ENCODE measurements at regions not wholly inside any gene's neighbourhood (a gene's known extent, or its start where the extent isn't known, plus 50 kb on each side); places are given as distances from the start of the nearest gene placed in this dataset.

- Histone ChIP-seq H3K9me3 (no peaks in the 10 kb centered on the region), H3K4me1 (no peaks in the 10 kb centered on the region), H3K36me3 (no peaks in the 10 kb centered on the region), H3K27ac (no peak overlapping the region), H3K4me3 (no peak overlapping the region), H3K27me3 (no peaks in the 10 kb centered on the region)
- no peak for DNase-seq (ENCODE audit: low spot score in 2 of 2)
- peak in 2 of 3 experiments; percentile 38 to 39 for TF ChIP-seq CTCF (IDR thresholded peaks at IDR 0.05)
- intact Hi-C loops (cut with DNase I): loop anchor here (1.0 kb wide), 1 partner anchor 164 kb away; no protein-coding TSS in a partner anchor
Measured at GRCh38 chr11:112453601-112454577, 193.2 kb upstream of the PLET1 start.

- no peak for TF ChIP-seq CTCF (IDR thresholded peaks at IDR 0.05)
- Histone ChIP-seq H3K4me3 (no peak overlapping the region), H3K27me3 (no peaks in the 10 kb centered on the region), H3K27ac (no peak overlapping the region), H3K36me3 (no peaks in the 10 kb centered on the region), H3K9me3 (no peaks in the 10 kb centered on the region), H3K4me1 (no peaks in the 10 kb centered on the region)
- intact Hi-C loops (cut with DNase I): loop anchor here (1.0 kb wide), 1 partner anchor 165 kb away; no protein-coding TSS in a partner anchor
- DNase-seq (ENCODE audit: low spot score in 2 of 2): no peak
Measured at GRCh38 chr11:112454841-112455240, 194.2 kb upstream of the PLET1 start.

GRCh38 chr11:112455791-112456190, 195.1 kb upstream of the PLET1 start:
- intact Hi-C loops (cut with DNase I): no loop called here
- no peaks in the 10 kb centered on the region for H3K36me3 ChIP-seq
- TF ChIP-seq CTCF (IDR thresholded peaks at IDR 0.05): no peak
- H3K4me1 ChIP-seq: no peaks in the 10 kb centered on the region
- H3K4me3 ChIP-seq: no peak overlapping the region
- no peaks in the 10 kb centered on the region for H3K9me3 ChIP-seq
- DNase-seq (ENCODE audit: low spot score in 2 of 2): no peak
- H3K27ac ChIP-seq: no peak overlapping the region
- no peaks in the 10 kb centered on the region for H3K27me3 ChIP-seq

GRCh38 chr11:112457532-112457931, 196.9 kb upstream of the PLET1 start:
- no peak overlapping the region for H3K27ac ChIP-seq
- intact Hi-C loops (cut with DNase I): no loop called here
- no peak overlapping the region for H3K4me3 ChIP-seq
- no peaks in the 10 kb centered on the region for H3K36me3 ChIP-seq
- no peaks in the 10 kb centered on the region for H3K4me1 ChIP-seq
- TF ChIP-seq CTCF (IDR thresholded peaks at IDR 0.05): no peak
- no peaks in the 10 kb centered on the region for H3K27me3 ChIP-seq
- H3K9me3 ChIP-seq: no peaks in the 10 kb centered on the region
- DNase-seq (ENCODE audit: low spot score in 2 of 2): no peak

GRCh38 chr11:112459001-112459400, 198.3 kb upstream of the PLET1 start:
- Histone ChIP-seq H3K36me3 (no peaks in the 10 kb centered on the region), H3K4me1 (no peaks in the 10 kb centered on the region), H3K27me3 (no peaks in the 10 kb centered on the region), H3K4me3 (no peak overlapping the region), H3K9me3 (no peaks in the 10 kb centered on the region), H3K27ac (no peak overlapping the region)
- intact Hi-C loops (cut with DNase I): no loop called here
- no peak for TF ChIP-seq CTCF (IDR thresholded peaks at IDR 0.05)
- DNase-seq (ENCODE audit: low spot score in 2 of 2): no peak
